Sigmoid colon (tissue), 4 donors: ENCODE measurements at regions not wholly inside any gene's neighbourhood (a gene's known extent, or its start where the extent isn't known, plus 50 kb on each side); places are given as distances from the start of the nearest gene placed in this dataset.

Source experiments
- CTCF ChIP-seq, 4 experiments: fragments of 450-650 bp in 3 of 4; fragments of 200-600 bp in 1 of 4; IDR thresholded peaks; one replicate each; pipeline ENCODE4 v1.5.1; 2016 to 2019; ENCODE audit warnings: antibody characterized with exemption in 4 of 4, mild to moderate bottlenecking in 3 of 4, moderate library complexity in 2 of 4
- EP300 ChIP-seq, 4 donors: sonication (generic); formaldehyde crosslinking; IDR thresholded peaks; one replicate each; pipeline ENCODE4 v1.6.1; 2017; ENCODE audit warnings: antibody characterized with exemption in 4 of 4

DNA sequence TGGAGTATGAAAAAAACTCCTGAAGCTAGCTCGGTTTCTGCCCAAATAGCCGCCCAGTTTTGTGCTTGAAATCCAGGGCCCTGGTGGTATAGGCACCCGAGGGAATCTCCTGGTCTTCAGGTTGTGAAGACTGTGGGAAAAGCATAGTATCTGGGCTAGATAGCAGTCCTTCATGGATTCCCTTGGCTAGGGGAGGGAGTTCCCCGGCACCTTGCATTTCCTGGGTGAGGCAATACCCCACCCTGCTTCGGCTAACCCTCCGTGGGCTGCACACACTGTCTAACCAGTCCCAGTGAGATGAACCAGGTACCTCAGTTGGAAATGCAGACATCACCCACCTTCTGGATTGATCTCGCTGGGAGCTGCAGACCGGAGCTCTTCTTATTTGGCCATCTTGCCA, 184.5 kb upstream of the SLC35B3 start:
- no peak for TF ChIP-seq EP300 (IDR thresholded peaks at IDR 0.05)
- TF ChIP-seq CTCF (IDR thresholded peaks at IDR 0.05): no peak
